H1 (cell line): ENCODE measurements at regions not wholly inside any gene's neighbourhood (a gene's known extent, or its start where the extent isn't known, plus 50 kb on each side); places are given as distances from the start of the nearest gene placed in this dataset.

Experiments
- HDAC2 ChIP-seq, 2 experiments: fragments of 300-600 bp in 1 of 2; sonication (generic) in 1 of 2; IDR thresholded peaks; 2 replicates each; pipeline ENCODE4 v1.6.1; 2011 to 2012; ENCODE audit warnings: low read depth in 2 of 2, low read length in 2 of 2, mild to moderate bottlenecking in 2 of 2, moderate library complexity in 2 of 2, borderline replicate concordance in 1 of 2, inconsistent platforms in 1 of 2

GRCh38 chr7:25658375-25658774, 430.1 kb upstream of the NPVF start (continued):
- no peak for TF ChIP-seq HDAC2 (IDR thresholded peaks at IDR 0.05; ENCODE audit: borderline replicate concordance in 1 of 2, low read depth in 2 of 2, low read length in 2 of 2)
